IMR-90 (cell line): ENCODE measurements at regions not wholly inside any gene's neighbourhood (a gene's known extent, or its start where the extent isn't known, plus 50 kb on each side); places are given as distances from the start of the nearest gene placed in this dataset.

Source experiments
- ATAC-seq: fragments of 200-7000 bp; cut with Tn5 transposase; 2 replicates; pipeline ENCODE4 v1.9.1; 2020; ENCODE audit warnings: low read depth, mild to moderate bottlenecking, moderate library complexity
- BruUV-seq: library from RNA; stranded (reverse); fragments of 400-500 nt; replicated peaks from 2 replicates; lab custom pipeline; 2021; lab: Mats Ljungman, UMichigan
- CTCF ChIA-PET: fragments of 300-600 bp; formaldehyde crosslinking; extraction: SDS; loops from one replicate; lab custom pipeline; 2021; ENCODE audit warnings: antibody characterized with exemption; lab: Yijun Ruan, JAX
- POLR2A ChIA-PET: fragments of 300-600 bp; sonication (Branson Sonifier 250); formaldehyde crosslinking; loops from one replicate; lab custom pipeline; 2022; ENCODE audit warnings: antibody characterized with exemption; ENCODE audit not compliant: unreplicated experiment; lab: Charles Lee
- DNase-seq: peaks from one replicate; pipeline ENCODE4 v3.0.0; 2013
- H2AFZ ChIP-seq: replicated peaks from 2 replicates; pipeline ENCODE3; 2013; ENCODE audit warnings: low read length, mild to moderate bottlenecking; ENCODE audit not compliant: poor library complexity
- H2AK5ac ChIP-seq: 2 replicates; pipeline ENCODE4 v1.6.1; 2013; ENCODE audit warnings: low read depth, low read length, inconsistent platforms
- H2AK9ac ChIP-seq: replicated peaks from 2 replicates; pipeline ENCODE3; 2013; ENCODE audit warnings: mild to moderate bottlenecking, low read depth, low read length, moderate library complexity; ENCODE audit not compliant: poor library complexity
- H2BK120ac ChIP-seq: 2 replicates; pipeline ENCODE4 v1.6.1; 2013; ENCODE audit warnings: low read depth, low read length, inconsistent platforms
- H2BK15ac ChIP-seq: 3 replicates; pipeline ENCODE4 v1.6.1; 2013; ENCODE audit warnings: low read depth, low read length, inconsistent platforms
- H2BK20ac ChIP-seq: 2 replicates; pipeline ENCODE4 v1.6.1; 2013; ENCODE audit warnings: low read depth, mild to moderate bottlenecking, inconsistent platforms, low read length, moderate library complexity
- H2BK5ac ChIP-seq: 2 replicates; pipeline ENCODE4 v1.6.1; 2013; ENCODE audit warnings: mild to moderate bottlenecking, low read depth, low read length, inconsistent platforms; ENCODE audit not compliant: poor library complexity, severe bottlenecking
- H3K14ac ChIP-seq: replicated peaks from 2 replicates; pipeline ENCODE4 v1.6.1; 2013; ENCODE audit warnings: low read depth, low read length, inconsistent platforms
- H3K18ac ChIP-seq: 2 replicates; pipeline ENCODE4 v1.6.1; 2013; ENCODE audit warnings: low read depth, low read length, control low read depth
- H3K23ac ChIP-seq: 2 replicates; pipeline ENCODE4 v1.6.1; 2013; ENCODE audit warnings: low read depth, low read length, inconsistent platforms
- H3K27ac ChIP-seq: 2 replicates; pipeline ENCODE4 v1.5.1; 2013; ENCODE audit warnings: mild to moderate bottlenecking, control low read depth, low read length; ENCODE audit not compliant: insufficient read depth
- H3K27me3 ChIP-seq: 2 replicates; pipeline ENCODE4 v1.6.1; 2013; ENCODE audit warnings: low read length; ENCODE audit not compliant: control insufficient read depth, insufficient read depth
- H3K36me3 ChIP-seq: 2 replicates; pipeline ENCODE4 v1.6.1; 2013; ENCODE audit warnings: low read length, mixed read lengths; ENCODE audit not compliant: control insufficient read depth, insufficient read depth
- H3K4ac ChIP-seq: 2 replicates; pipeline ENCODE4 v1.6.1; 2013; ENCODE audit warnings: low read depth, low read length, inconsistent platforms
- H3K4me1 ChIP-seq: 2 replicates; pipeline ENCODE4 v1.6.1; 2013; ENCODE audit warnings: low read length, mixed read lengths; ENCODE audit not compliant: control insufficient read depth, insufficient read depth
- H3K4me2 ChIP-seq: 2 replicates; pipeline ENCODE4 v1.6.1; 2013; ENCODE audit warnings: low read depth, mild to moderate bottlenecking, control low read depth, low read length, moderate library complexity
- H3K4me3 ChIP-seq: 2 replicates; pipeline ENCODE4 v1.5.1; 2013; ENCODE audit warnings: low read depth, mild to moderate bottlenecking, control low read depth, low read length, moderate library complexity; ENCODE audit not compliant: insufficient read depth
- H3K56ac ChIP-seq: 2 replicates; pipeline ENCODE4 v1.6.1; 2013; ENCODE audit warnings: low read length, inconsistent platforms; ENCODE audit not compliant: insufficient read depth; ENCODE audit errors: extremely low read depth
- H3K79me1 ChIP-seq, 2 experiments: 2 replicates each; pipeline ENCODE4 v1.6.1; 2013; ENCODE audit warnings: low read length in 2 of 2, inconsistent platforms in 1 of 2, low read depth in 1 of 2
- H3K9ac ChIP-seq: 2 replicates; pipeline ENCODE4 v1.6.1; 2013; ENCODE audit warnings: low read depth, low read length, control low read depth
- H3K9me1 ChIP-seq: 2 replicates; pipeline ENCODE4 v1.6.1; 2013; ENCODE audit warnings: low read length, inconsistent platforms; ENCODE audit not compliant: insufficient read depth
- H3K9me3 ChIP-seq: 2 replicates; pipeline ENCODE4 v1.6.1; 2013; ENCODE audit warnings: low read length; ENCODE audit not compliant: control insufficient read depth, insufficient read depth
- H4K20me1 ChIP-seq: 2 replicates; pipeline ENCODE4 v1.6.1; 2013; ENCODE audit warnings: low read length, inconsistent platforms; ENCODE audit not compliant: insufficient read depth
- H4K5ac ChIP-seq: 2 replicates; pipeline ENCODE4 v1.6.1; 2013; ENCODE audit warnings: mild to moderate bottlenecking, low read depth, low read length, control low read depth
- H4K8ac ChIP-seq, 2 experiments: 2 replicates each; pipeline ENCODE4 v1.6.1; 2013; ENCODE audit warnings: low read depth in 2 of 2, low read length in 2 of 2, control low read depth in 1 of 2, inconsistent platforms in 1 of 2
- H4K91ac ChIP-seq: 2 replicates; pipeline ENCODE4 v1.6.1; 2013; ENCODE audit warnings: low read depth, low read length, inconsistent platforms; ENCODE audit not compliant: insufficient read depth
- CEBPB ChIP-seq: IDR thresholded peaks from 2 replicates; pipeline ENCODE4 v1.6.1; 2012; ENCODE audit warnings: low read depth, low read length, improper control_type of control experiment
- FOS ChIP-seq: fragments of 150-350 bp; IDR thresholded peaks from 2 replicates; pipeline ENCODE4 v1.6.1; 2016; ENCODE audit warnings: low read depth, low read length
- SMC3 ChIP-seq: fragments of 150-350 bp; IDR thresholded peaks from 2 replicates; pipeline ENCODE4 v1.6.1; 2016; ENCODE audit warnings: low read depth, mild to moderate bottlenecking, antibody characterized with exemption, low read length, moderate library complexity
- WGBS, 2 experiments: methylation state at CpG; one replicate each; pipeline versions ENCODE4 v1.1.5 to v1.1.7; 2013; ENCODE audit warnings: missing lambda C conversion rate in 2 of 2; ENCODE audit not compliant: insufficient read length in 1 of 2; ENCODE audit errors: extremely low coverage in 2 of 2; 5-methylcytosine and 5-hydroxymethylcytosine counted together
- dilution Hi-C: fragments of 300-500 bp; cut with HindIII; formaldehyde crosslinking; loops from one replicate; pipeline ENCODE4 v1.14.3; 2018; ENCODE audit warnings: low sequenced_read_pairs; ENCODE audit not compliant: unreplicated experiment
- in situ Hi-C: fragments of 300-500 bp; cut with MboI; formaldehyde crosslinking; loops from 3 replicates; pipeline ENCODE4 v1.14.3; 2019; ENCODE audit warnings: low sequenced_read_pairs, inconsistent platforms, mixed read lengths
- intact Hi-C: fragments of 100-400 bp; cut with micrococcal nuclease; formaldehyde crosslinking; loops from 2 replicates; pipeline ENCODE4 v1.10.0; 2022
- TF ChIP-seq, protein P1 (sequence below): fragments of 150-350 bp; IDR thresholded peaks from 2 replicates; pipeline ENCODE4 v1.6.1; 2016; ENCODE audit warnings: low read depth, mild to moderate bottlenecking, low read length, moderate library complexity, borderline replicate concordance

DNA sequence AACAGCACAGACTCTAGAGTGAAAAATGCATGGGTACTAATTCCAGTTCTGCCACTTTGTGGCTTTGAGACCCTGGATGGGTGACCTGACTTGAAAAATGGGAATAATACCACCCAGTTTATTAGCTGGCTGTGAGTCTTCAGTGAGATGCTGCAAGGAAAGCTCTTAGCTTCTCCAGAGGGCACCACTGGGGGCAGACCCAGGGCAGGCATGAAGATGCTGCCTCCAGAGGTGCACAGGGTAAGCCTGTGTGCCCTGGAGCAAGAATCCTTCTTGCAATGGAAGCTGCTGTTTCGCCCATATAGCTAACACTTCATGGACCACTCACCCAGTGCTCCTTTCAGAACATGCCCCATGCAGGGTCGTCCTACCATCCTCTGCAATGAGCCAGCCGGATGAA, 75.7 kb downstream of the C5orf15 start:
- H2AK5ac ChIP-seq: no peak overlapping the region
- no peak overlapping the region for H4K91ac ChIP-seq
- no peak overlapping the region for H2AFZ ChIP-seq
- no peak overlapping the region for H2BK5ac ChIP-seq
- ATAC-seq (no peak), DNase-seq (no peak)
- no CpG with 5 or more reads among the region's 3 CpGs for WGBS, 2 experiments
- H3K79me1 ChIP-seq: no peaks in the 10 kb centered on the region
- H3K9me1 ChIP-seq: no peaks in the 10 kb centered on the region
- no peak overlapping the region for H2BK120ac ChIP-seq
- H3K4me1 ChIP-seq: no peaks in the 10 kb centered on the region
- no peak overlapping the region for H4K5ac ChIP-seq
- H3K4me2 ChIP-seq: no peak overlapping the region
- no peak overlapping the region for H3K18ac ChIP-seq
- no peaks in the 10 kb centered on the region for H3K9me3 ChIP-seq
- dilution Hi-C loops: no loop called here
- H2BK15ac ChIP-seq: no peak overlapping the region
- no peak overlapping the region for H3K4me3 ChIP-seq
- no TSS peak for BruUV-seq
- TF ChIP-seq CEBPB (no peak), SMC3 (no peak), FOS (no peak)
- TF ChIP-seq, protein P1, sequence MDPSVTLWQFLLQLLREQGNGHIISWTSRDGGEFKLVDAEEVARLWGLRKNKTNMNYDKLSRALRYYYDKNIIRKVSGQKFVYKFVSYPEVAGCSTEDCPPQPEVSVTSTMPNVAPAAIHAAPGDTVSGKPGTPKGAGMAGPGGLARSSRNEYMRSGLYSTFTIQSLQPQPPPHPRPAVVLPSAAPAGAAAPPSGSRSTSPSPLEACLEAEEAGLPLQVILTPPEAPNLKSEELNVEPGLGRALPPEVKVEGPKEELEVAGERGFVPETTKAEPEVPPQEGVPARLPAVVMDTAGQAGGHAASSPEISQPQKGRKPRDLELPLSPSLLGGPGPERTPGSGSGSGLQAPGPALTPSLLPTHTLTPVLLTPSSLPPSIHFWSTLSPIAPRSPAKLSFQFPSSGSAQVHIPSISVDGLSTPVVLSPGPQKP: no peak
- no peak overlapping the region for H3K4ac ChIP-seq
- H4K20me1 ChIP-seq: no peaks in the 10 kb centered on the region
- peaks cover 49% of the 10 kb centered on the region for H3K27me3 ChIP-seq
- no peak overlapping the region for H2BK20ac ChIP-seq
- no peak overlapping the region for H3K14ac ChIP-seq
- no peak overlapping the region for H3K23ac ChIP-seq
- ChIA-PET POLR2A (no interaction called here), CTCF (no interaction called here)
- in situ Hi-C loops: no loop called here
- H3K9ac ChIP-seq: no peak overlapping the region
- no peak overlapping the region for H3K27ac ChIP-seq
- no peak overlapping the region for H3K56ac ChIP-seq
- intact Hi-C loops: no loop called here
- H2AK9ac ChIP-seq: no peak overlapping the region
- no peak overlapping the region for H4K8ac ChIP-seq
- H3K36me3 ChIP-seq: no peaks in the 10 kb centered on the region
